GM19025 (cell line): ENCODE measurements at regions not wholly inside any gene's neighbourhood (a gene's known extent, or its start where the extent isn't known, plus 50 kb on each side); places are given as distances from the start of the nearest gene placed in this dataset.
"Not testable (repeated sequence)": the region's sequence is repeated elsewhere in the genome, so short reads cannot be mapped to it uniquely, and the experiment has no call there.

Experiments used
- ATAC-seq: cut with Tn5 transposase; IDR thresholded peaks from one replicate; pipeline ENCODE4 v1.9.1; 2021; ENCODE audit warnings: mild to moderate bottlenecking, low read depth, moderate library complexity; ENCODE audit not compliant: unreplicated experiment

- no peak for ATAC-seq
Measured at GRCh38 chr13:40363653-40364052, 302.8 kb downstream of the FOXO1 start.

GRCh38 chr13:40366119-40366518 is 300.3 kb downstream of the FOXO1 start:
- no peak for ATAC-seq

- ATAC-seq = no peak
Measured at GRCh38 chr13:40368127-40368891, 298.1 kb downstream of the FOXO1 start.

- ATAC-seq = no peak
Measured at GRCh38 chr13:40370661-40371060, 295.8 kb downstream of the FOXO1 start.

- ATAC-seq = no peak
Measured at GRCh38 chr13:40371531-40372125, 294.8 kb downstream of the FOXO1 start.

- ATAC-seq = not testable (repeated sequence)
Measured at GRCh38 chr13:40373608-40374007, 292.8 kb downstream of the FOXO1 start.

- no peak for ATAC-seq
Measured at GRCh38 chr13:40375489-40376171, 290.8 kb downstream of the FOXO1 start.

- no peak for ATAC-seq
Measured at GRCh38 chr13:40376296-40376849, 290.1 kb downstream of the FOXO1 start.

GRCh38 chr13:40376867-40377535 is 289.4 kb downstream of the FOXO1 start:
- ATAC-seq = no peak

- ATAC-seq = no peak
Measured at GRCh38 chr13:40377783-40378182, 288.7 kb downstream of the FOXO1 start.

- ATAC-seq = no peak
Measured at GRCh38 chr13:40379196-40379595, 287.2 kb downstream of the FOXO1 start.

- no peak for ATAC-seq
Measured at GRCh38 chr13:40379794-40380578, 286.5 kb downstream of the FOXO1 start.

GRCh38 chr13:40381935-40382764 is 284.3 kb downstream of the FOXO1 start:
- no peak for ATAC-seq

GRCh38 chr13:40383132-40383531 is 283.3 kb downstream of the FOXO1 start:
- no peak for ATAC-seq

- ATAC-seq = no peak
Measured at GRCh38 chr13:40383885-40384284, 282.6 kb downstream of the FOXO1 start.

GRCh38 chr13:40384976-40385857 is 281.2 kb downstream of the FOXO1 start:
- no peak for ATAC-seq

- no peak for ATAC-seq
Measured at GRCh38 chr13:40385858-40386180, 280.6 kb downstream of the FOXO1 start.

- no peak for ATAC-seq
Measured at GRCh38 chr13:40386586-40386985, 279.9 kb downstream of the FOXO1 start.
